ENCODE measurements at regions not wholly inside any gene's neighbourhood (a gene's known extent, or its start where the extent isn't known, plus 50 kb on each side); places are given as distances from the start of the nearest gene placed in this dataset.

DNA sequence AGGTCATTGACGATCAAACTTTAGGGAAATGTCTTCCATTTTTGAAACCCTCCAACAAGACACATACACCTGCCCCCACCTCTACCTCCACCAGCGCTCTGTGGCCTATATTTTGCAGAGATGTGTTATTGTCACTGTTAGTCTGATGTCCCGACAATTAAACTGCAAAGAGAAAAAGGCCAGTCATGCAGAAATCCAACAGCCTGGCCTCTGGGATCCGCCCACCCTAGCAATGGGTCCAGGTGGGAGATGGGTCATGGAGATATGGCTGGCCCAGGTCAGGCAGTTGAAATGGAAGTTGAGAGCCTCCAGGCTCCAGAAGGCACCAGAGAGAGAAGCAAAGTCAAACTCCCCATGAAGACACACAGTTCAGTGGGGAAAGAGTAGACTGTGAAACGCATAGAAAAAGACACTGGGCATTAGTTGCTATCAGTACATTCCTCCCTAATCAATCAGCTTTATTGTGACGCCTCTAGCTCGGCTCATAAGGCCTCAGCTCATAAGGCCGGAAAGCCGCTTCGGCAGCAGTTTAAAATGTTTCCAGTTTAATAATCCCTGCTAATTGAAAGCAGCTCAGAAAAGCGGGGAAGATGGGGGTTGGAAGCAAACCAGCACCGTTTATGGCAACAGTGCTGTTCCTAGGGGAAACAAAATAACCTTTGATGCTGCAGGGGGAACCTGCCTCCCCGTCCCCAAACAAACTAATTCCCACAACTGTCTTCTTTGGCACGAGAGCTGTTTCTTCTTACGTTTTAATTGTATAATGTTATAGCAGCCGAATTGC, 239.7 kb upstream of the ZNF507 start:
- DNase-seq (ENCODE audit: low spot score) = no peak

DNA sequence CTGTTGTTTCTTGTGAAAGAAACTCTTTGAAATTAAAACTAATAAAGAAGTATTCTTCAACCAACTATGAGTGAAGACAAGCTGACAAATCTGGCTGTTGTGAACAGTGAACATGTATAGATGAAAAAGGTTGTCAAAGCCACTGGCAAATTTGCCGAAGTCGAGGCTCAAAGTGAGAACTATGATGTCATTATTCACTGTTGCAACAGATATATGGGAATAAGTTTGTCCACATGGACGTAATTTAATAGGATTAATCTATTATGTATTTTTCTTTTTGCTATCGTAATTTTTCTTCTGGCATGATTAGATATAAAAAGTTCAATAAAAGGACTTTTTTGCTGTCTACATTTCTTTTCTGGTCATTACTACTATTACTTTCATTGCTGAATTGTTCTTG, 223.2 kb upstream of the ZNF507 start:
- no peak for DNase-seq (ENCODE audit: low spot score)

DNA sequence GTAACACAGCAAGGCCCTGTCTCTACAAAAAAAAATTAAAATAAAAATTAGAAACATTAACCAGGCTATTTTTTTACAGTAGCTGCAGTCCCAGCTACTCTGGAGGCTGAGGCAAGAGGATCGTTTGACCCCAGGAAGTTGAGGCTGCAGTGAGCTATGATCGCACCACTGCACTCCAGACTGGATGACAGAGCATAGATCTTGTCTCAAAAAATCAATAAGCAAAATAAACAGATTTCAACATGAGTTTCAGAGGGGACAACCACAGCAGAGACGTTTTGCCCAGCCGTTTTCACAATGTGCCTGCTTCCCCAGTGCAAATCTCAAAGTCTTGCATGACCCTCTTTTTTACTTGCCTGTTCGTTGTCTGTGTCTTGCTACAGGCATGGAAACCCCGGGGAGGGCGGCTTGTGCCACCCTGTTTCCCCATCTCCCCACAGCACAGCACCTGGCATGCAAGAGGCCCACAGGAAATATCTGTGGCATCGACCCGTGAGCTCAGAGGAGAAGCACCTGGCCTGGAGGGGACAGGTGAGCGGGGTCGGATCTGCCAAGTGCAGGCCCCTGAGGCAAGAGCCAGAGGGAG, 222.0 kb upstream of the ZNF507 start:
- no peak for DNase-seq (ENCODE audit: low spot score)

DNA sequence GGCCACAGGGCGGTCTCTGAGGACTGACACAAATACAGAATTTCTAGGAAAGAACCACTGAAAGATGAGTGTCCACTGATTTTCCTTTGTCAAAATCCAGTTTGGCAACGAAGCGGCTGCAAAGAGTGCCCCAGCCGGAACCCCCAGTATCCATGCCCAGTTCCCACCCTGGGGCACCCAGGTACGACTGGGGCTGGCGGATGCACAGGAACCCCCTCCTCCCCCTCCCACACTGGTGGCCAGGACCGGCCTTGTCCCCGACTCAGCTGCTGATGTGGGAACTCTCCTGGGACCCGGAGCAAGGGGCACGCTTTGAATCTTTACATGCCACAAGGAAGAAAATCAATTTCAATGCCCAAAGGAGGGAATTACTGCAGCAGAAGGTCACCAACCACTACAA, 220.8 kb upstream of the ZNF507 start:
- no peak for DNase-seq (ENCODE audit: low spot score)

DNA sequence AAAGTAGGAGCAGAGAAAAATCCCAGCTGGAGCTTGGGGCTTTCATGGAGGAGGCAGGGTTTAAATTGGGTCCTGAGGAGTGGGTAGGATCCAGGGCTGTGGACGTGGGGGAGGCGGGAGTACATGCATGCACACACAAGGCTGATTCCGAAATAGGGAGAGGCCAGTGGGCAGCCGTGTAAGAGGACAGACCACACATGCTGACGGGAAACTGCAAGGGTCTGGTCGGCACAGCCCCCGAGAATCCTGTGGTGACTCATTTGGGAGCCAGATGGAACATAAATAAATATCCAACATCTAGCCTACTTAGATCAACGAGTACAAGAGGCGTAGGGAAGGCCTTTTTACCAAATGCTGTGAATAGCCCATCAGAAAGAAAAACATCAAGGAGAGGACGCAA, 216.3 kb upstream of the ZNF507 start:
- DNase-seq (ENCODE audit: low spot score) = no peak

DNA sequence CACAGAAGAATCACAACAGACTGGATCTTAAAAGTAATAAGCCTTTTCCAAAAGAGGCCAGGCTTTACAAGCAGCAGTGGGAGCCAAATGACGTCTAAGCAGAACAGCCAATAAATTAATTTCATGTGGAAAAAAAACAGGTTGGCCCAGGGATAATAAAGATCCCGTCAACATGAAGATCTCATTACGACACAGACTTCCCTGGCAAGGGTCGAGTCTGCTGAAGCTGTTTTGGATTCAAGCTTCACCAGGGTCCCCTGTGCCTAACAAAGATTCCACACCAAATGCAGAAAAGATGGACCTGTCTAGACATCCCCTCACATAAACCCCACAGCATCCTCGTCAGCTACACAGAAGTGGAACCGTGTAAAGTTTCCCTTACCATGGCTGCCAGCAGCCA, 215.1 kb upstream of the ZNF507 start:
- DNase-seq (ENCODE audit: low spot score) = no peak

DNA sequence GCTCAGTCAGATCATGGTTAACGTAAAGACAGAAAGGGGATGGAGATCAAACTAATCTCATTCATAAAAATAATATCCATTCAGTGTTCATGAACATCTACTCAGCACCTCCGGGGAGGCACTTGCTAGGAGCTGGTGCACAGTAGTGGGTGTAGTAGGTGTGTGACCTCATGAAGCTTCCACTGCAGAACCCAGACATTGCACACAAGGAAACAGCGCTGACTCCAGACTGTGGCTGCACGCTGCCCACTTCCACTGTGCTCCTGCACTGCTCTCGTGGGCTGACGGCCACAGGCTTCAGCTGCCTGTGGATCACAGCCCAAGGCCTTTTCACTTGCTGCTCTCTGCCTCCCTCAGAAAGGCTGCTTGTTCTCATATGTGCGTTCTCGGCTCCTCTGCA, 214.4 kb upstream of the ZNF507 start:
- DNase-seq (ENCODE audit: low spot score) = no peak

DNA sequence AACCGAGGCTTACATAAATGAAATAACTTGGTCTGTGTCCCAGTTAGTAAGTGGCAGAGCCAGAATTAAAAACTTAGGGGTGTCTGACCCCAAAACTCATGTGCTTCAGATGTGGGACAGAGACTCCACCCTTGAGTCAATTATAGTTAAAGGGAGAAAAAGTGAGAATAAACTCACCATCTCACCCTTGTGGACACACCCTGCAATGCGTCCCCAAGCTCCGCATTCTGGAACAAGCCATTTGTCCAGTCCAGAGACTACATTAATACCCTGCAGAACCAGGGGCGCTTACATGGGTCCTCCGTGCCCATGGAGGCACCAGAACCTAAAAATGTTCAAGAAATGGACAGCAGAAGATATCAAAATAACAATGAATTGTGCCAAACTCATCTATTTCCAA, 207.0 kb upstream of the ZNF507 start:
- DNase-seq (ENCODE audit: low spot score) = no peak

DNA sequence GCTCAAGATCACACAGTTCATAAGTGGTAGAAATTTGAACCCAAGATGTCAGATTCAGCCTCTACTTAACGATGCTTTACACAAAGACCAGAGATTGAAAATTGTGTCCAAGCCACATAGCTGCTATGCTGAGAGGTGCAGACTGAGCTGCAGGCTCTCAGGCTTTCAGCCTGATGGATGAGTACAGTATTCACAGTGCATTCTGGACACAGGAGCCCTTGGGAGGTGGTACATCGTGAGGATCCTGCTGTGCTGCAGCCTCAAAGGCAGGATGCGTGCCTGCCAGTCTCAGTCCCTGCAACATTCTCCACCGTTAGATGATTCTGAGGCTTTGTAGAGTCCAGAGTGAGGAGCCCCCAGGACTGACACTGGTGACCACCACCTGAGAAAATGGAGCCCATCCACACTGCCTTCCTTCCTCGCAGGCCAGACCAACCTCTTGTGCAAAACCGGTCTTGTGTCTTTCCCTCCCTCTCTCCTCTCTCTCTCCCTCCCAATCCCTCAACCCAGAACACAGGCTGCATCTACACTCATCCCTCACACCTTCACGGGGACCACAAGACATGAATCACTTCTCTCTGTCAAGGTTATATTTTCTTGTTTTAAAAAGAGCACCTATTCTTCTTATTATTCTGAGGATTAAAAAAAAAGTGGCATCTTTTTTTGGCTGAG, 203.4 kb upstream of the ZNF507 start:
- DNase-seq (ENCODE audit: low spot score) = no peak

DNA sequence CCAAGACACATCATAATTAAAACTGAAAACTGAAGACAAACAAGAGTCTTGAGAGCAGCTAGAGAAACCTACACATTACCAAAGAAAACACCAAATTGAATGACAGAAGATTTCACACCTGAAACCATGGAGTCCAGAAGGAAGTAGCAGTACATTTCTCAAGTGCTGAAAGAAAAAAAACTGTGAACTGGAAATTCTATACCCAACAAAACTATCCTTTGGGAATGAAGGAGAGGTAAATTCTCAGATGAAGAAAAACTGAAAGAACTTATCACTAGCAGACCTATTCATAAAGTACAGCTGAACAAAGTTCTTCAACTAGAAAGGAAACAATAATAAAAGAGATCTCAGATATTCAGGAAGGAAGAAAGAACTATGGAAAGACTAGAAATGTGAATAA, 198.7 kb upstream of the ZNF507 start:
- no peak for DNase-seq (ENCODE audit: low spot score)

DNA sequence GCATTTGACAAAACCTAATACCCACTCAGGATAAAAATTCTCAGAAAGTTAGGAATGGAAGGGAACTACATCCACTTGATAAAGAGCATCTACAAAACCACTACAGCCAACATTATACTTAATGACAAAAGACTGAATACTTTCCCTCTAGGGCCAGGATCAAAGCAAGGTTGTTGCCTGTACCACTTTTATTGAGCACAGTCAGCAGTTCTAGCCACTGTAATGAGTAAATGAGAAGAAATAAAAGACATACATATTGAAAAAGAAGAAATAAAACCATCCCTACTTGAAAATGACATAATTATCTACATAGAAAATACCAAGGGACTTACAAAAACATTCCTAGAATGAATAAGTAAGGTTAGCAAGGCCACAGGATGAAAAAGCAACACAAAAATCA, 194.8 kb upstream of the ZNF507 start:
- no peak for DNase-seq (ENCODE audit: low spot score)

DNA sequence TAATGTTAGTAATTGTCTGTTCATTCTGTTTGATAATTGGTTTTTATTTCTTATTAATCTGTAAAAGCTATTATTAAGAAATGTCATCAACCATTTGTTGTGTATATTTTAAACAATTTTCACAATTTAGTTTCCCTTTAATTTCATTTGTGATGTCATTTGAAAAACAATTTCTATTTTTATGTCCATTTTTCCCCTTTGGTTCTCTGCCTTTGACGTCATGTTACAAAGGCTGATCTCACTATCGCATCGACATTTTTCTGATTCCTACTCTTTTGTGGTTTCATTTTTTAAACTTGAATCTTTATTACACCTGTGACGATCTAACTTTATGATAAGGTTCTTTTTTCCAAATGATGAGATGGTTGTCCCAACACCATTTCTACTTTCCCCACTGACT, 191.0 kb upstream of the ZNF507 start:
- DNase-seq (ENCODE audit: low spot score) = no peak

DNA sequence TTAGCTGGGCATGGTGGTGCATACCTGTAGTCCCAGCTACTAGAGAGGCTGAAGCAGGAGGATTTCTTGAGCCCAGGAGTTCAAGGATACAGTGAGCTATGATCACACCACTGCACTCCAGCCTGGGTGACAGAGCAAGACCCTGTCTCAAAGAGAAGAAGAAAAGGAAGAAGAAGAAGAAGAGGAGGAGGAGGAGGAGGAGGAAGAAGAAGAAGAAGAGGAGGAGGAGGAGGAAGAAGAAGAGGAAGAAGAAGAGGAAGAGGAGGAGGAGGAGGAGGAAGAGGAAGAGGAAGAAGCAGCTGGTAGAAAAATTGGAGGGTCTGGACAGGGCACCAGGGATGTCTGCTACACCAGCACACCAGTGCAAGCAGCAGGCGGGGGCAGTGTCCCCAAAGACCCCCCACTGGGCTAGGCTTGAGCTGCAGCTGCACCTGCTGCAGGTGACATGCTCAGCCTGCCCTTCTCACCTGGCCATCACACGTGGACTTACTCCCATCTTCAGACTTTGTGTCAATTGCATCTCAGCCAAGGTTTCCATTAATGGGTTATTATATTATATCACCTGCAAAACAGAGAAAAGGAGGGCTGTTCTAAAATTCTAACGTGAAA, 180.9 kb upstream of the ZNF507 start:
- no peak for DNase-seq (ENCODE audit: low spot score)

DNA sequence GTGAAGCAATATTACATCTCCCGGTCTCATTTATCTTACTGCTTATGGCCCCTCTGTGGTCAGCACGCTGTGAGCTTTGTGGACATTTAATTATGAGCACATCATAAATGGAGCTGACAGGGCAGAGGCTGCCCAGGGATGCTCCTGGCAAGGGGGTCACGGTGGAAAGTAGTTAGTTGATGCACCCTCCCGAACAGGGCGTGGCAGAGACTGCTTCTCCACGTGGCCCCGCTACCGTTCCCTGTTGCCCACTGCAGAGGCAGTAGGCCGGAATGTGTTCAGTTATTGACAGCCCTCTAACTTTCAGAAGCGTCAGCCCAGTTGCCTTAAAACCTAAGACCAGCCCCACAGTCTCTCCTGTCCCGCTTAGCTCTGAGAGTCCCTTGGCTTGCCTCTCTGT, 180.3 kb upstream of the ZNF507 start:
- DNase-seq (ENCODE audit: low spot score) = no peak

DNA sequence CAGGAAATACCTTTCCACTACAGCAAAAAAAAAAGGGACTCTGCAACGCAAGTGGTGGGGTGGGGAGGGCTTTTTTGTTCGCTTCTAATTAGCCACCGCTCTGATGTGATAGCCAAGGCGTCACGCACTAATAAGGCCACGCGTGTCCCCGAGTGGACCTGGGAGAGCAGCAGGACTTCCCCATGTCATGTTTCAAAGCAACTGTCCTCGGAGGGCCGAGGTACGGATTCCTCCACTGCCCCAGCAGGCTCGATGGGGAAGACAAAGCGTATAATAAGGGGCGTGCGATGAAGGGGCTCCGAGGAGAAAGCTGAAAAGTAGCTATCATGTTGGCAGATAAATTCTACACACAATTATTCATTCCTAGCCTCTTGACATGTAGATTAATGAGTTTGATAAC, 179.7 kb upstream of the ZNF507 start:
- no peak for DNase-seq (ENCODE audit: low spot score)

DNA sequence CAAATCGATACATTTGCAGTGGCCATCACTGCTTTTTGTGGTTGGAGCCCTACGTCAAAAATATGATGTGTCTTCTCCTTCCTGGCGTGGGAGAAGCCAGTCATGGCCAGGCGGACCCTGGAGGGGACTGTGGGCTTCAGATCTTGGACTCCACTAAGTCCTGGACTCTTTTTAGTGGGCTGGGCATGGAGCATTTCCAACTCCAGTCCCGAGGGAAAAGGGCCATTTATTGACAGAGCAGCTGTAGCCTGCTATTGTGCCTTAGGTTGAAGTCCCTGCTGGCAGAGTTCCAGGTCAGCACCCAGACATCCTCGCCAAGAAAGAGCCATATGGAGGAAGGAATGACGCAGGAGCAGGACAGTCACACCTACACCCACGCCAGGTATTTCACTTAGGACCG, 179.2 kb upstream of the ZNF507 start:
- no peak for DNase-seq (ENCODE audit: low spot score)

DNA sequence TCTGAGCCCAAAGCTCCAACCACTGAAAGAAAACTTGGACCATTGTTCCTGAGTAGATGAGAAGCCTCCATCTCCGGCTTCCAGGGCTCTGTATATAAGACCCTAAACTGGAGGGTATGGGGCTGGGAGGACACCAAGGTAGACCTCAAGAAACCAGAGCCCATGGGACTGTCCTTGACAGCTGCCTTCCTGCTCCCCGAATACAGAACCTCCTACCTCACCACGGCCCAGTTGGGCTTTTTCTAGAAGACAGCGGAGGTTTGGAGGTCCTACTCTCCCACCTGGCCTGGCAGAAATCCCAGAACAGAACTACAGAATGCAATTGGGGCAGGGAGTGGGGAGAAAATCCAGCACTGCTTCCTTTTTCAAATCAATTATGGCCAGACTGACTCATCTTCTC, 177.3 kb upstream of the ZNF507 start:
- no peak for DNase-seq (ENCODE audit: low spot score)

DNA sequence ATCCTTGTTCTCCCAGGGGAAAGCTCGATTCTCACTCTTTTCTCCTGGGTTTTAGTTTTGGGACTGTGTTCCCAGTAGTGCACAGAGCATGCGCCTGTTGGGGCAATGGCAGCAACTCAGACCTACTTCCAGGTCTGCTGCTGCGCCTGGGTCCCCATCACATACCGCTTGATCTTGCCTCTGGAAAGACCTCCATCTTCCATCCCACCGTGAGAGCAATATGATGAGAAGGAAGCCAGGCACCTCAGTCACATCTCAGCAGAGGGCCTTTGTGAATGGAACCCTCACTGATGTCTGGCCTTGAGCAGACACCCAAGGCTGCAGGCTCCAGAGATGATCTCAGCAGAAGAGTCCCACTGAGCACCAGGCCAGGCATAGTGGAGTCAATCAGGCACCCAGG, 176.8 kb upstream of the ZNF507 start:
- DNase-seq (ENCODE audit: low spot score) = no peak

DNA sequence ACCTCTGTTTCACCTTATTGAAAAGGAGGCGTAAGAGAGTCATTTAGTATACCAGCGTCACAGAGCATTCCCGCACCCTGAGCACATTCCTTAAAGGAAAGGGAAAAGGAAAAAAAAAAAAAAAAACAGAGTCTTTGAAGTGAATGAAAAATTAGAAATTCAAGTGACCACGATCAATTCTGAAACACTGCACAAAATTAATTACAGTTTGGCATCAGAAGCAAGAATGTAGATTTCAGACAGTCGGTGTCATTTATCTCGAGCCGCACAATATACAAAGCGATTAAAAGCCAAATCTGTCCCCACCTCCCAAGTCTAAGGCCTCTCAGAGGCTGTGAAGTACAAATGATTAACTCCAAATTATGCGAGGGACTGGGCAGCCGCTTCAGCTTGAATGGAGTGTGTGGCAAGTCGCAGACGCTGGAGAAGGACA, 173.7 kb upstream of the ZNF507 start:
- DNase-seq (ENCODE audit: low spot score) = no peak

DNA sequence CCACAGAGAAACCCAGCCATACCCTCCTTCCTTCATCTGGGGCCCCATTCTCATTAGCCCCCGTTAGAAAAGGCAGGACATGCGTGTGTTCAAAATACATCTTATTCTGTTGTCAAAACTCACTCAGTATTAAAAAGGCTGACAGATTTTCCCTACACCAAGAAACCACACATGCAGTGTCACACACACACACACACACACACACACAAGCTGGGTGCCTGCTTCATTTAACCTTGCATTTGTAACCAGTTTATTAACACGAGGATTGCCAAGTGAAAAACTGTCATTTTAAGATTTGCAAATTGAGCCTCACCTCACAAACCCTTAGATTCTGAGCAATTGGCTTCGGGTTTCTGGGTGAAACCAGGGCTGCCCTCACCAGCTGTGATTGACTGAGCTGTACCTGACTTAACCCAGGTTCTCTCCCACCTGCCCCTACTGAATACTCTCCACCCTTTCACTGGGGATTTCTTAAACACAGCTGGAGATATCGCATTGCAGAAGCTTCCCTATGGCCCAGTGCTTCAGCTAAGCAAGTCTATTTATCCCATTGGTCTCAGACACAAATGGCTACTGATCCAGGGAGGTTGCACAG, 172.7 kb upstream of the ZNF507 start:
- no peak for DNase-seq (ENCODE audit: low spot score)

DNA sequence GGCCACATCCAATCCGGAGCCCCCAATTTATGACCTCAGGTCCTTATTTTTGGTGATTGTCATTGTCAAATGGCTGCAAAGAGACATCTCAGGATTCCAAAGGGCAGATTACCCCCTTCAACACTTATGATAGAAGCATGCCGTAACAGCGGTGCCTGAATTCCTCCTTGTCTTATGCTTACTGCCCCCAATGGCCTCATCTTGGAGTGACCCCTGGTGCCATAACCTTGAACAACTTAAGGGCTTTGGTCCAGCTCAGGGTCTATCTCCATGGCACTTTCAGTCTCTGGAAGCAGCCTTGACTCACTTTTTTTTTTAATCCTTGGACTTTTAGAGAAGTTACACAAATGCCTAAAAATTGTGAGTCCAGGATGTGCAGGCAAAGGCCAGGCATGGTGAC, 171.6 kb upstream of the ZNF507 start:
- no peak for DNase-seq (ENCODE audit: low spot score)

DNA sequence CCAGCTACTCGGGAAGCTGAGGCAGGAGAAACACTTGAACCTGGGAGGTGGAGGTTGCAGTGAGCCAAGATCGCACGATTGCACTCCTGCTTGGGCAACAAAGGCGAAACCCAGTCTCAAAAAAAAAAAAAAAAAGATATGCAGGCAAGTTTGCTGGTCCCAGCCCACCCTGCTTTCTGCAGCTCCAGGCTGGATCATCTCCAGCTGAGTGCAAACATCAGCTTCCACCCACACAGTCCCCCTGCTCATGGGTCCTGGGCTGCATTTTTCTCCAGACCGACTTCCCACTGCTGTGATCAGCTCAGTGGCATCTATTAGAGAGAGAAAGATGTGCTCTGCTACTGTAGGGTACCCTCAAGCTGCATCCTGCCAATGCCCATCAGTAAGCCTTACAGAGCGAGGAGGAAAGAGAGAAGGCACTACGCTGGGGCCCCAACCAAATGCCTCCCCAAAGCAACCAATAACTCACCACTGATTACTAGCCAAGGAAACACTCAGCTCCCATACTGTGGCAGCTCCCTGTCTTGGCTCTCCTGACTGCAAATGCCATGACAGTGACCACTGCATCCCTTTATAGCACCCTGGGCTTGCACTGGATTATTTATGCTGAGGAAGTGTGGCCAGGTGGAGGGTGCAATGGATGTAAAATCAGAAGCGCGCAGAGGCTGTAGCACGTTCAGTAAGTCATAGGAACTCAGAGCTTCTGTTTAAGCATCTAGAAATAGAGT, 170.9 kb upstream of the ZNF507 start:
- no peak for DNase-seq (ENCODE audit: low spot score)
